Transverse colon (tissue), 4 donors: ENCODE measurements at regions not wholly inside any gene's neighbourhood (a gene's known extent, or its start where the extent isn't known, plus 50 kb on each side); places are given as distances from the start of the nearest gene placed in this dataset.

Experiments
- DNase-seq: peaks from one replicate; pipeline ENCODE4 v3.0.0-alpha.2; 2019
- H3K27ac ChIP-seq, 4 donors: fragments of 200-600 bp; sonication (generic); 2 replicates each; pipeline ENCODE4 v1.5.1; 2016 to 2018; ENCODE audit warnings: inconsistent platforms in 4 of 4
- H3K27me3 ChIP-seq: fragments of 200-600 bp; sonication (generic); 2 replicates; pipeline ENCODE4 v1.5.1; 2017; ENCODE audit warnings: inconsistent platforms
- H3K36me3 ChIP-seq, 4 donors: fragments of 200-600 bp; sonication (generic); 2 replicates each; pipeline ENCODE4 v1.5.1; 2017 to 2019; ENCODE audit warnings: inconsistent platforms in 4 of 4
- H3K4me1 ChIP-seq, 4 donors: fragments of 200-600 bp; sonication (generic); 2 replicates each; pipeline ENCODE4 v1.5.1; 2017 to 2020; ENCODE audit warnings: inconsistent platforms in 4 of 4
- H3K4me3 ChIP-seq, 4 donors: fragments of 200-600 bp; sonication (generic); 1 replicate in 1 of 4; 2 replicates in 3 of 4; pipeline versions ENCODE4 v1.5.1 to v1.6.1; 2017 to 2019; ENCODE audit warnings: inconsistent platforms in 4 of 4
- H3K9me3 ChIP-seq, 2 donors: fragments of 200-600 bp; sonication (generic); 2 replicates each; pipeline ENCODE4 v1.5.1; 2017 to 2019; ENCODE audit warnings: inconsistent platforms in 2 of 2
- EP300 ChIP-seq: sonication (generic); formaldehyde crosslinking; IDR thresholded peaks from one replicate; pipeline ENCODE4 v1.6.1; 2017; ENCODE audit warnings: antibody characterized with exemption, low read depth
- POLR2A ChIP-seq: fragments of 450-650 bp; IDR thresholded peaks from one replicate; pipeline ENCODE4 v1.6.1; 2016; ENCODE audit warnings: antibody characterized with exemption, mild to moderate bottlenecking, moderate library complexity
- POLR2AphosphoS5 ChIP-seq, 3 donors: sonication (generic); formaldehyde crosslinking; IDR thresholded peaks; one replicate each; pipeline ENCODE4 v1.6.1; 2016; ENCODE audit warnings: antibody characterized with exemption in 3 of 3
- WGBS, 2 donors: methylation state at CpG; one replicate each; pipeline ENCODE4 v1.1.5; 2018; ENCODE audit warnings: low coverage in 1 of 2; 5-methylcytosine and 5-hydroxymethylcytosine counted together
- in situ Hi-C, 4 donors: fragments of 200-750 bp; cut with MboI; loops; one replicate each; pipeline versions ENCODE4 v1.15.0 to v1.15.1; 2017; ENCODE audit warnings: low sequenced_read_pairs in 3 of 4, low pct_ligation_motif_present in 1 of 4, low pct_unique_long_range_greater_than_20kb in 1 of 4
- intact Hi-C: fragments of 100-400 bp; cut with DNase I; formaldehyde crosslinking; loops from one replicate; pipeline ENCODE4 v1.15.1; 2023; ENCODE audit warnings: low total_unique reads
- TF ChIP-seq, protein P1 (sequence below), 5 experiments: fragments of 200-600 bp in 3 of 5; fragments of 450-650 bp in 2 of 5; sonication (generic) in 3 of 5; IDR thresholded peaks; 1 replicate in 2 of 5; 2 replicates in 3 of 5; pipeline ENCODE4 v1.5.1; 2016 to 2017; ENCODE audit warnings: antibody characterized with exemption in 5 of 5, inconsistent platforms in 3 of 5, mild to moderate bottlenecking in 2 of 5, moderate library complexity in 1 of 5

DNA sequence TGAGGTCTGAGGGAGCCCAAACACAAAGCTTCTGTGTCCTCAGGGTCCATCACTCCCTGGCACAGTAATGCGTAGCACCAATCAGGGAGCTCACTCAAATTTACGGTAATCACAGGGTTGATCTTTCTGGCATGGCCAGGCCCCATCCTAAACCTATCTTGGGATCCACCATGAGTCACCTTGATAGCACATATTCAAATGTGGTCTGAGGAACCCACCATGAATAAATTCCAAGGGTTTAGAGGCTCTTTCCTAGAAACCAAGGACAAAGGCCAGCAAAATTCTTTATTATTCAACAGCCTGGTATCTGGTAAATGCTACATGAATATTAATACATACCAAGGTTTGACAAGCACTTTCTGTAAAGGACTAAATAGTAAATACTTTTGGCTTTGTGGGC is 254.5 kb downstream of the TLR4 start:
- in situ Hi-C loops (no loop called here), intact Hi-C loops (loop anchor here (5.0 kb wide), 1 partner anchor 1769 kb away; no protein-coding TSS in a partner anchor)
- no peaks in the 10 kb centered on the region for H3K36me3 ChIP-seq
- no peak for DNase-seq
- TF ChIP-seq POLR2A (no peak), POLR2AphosphoS5 (IDR thresholded peaks at IDR 0.05) (no peak), EP300 (no peak)
- TF ChIP-seq, protein P1, sequence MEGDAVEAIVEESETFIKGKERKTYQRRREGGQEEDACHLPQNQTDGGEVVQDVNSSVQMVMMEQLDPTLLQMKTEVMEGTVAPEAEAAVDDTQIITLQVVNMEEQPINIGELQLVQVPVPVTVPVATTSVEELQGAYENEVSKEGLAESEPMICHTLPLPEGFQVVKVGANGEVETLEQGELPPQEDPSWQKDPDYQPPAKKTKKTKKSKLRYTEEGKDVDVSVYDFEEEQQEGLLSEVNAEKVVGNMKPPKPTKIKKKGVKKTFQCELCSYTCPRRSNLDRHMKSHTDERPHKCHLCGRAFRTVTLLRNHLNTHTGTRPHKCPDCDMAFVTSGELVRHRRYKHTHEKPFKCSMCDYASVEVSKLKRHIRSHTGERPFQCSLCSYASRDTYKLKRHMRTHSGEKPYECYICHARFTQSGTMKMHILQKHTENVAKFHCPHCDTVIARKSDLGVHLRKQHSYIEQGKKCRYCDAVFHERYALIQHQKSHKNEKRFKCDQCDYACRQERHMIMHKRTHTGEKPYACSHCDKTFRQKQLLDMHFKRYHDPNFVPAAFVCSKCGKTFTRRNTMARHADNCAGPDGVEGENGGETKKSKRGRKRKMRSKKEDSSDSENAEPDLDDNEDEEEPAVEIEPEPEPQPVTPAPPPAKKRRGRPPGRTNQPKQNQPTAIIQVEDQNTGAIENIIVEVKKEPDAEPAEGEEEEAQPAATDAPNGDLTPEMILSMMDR (IDR thresholded peaks at IDR 0.05), result no peak
- no peaks in the 10 kb centered on the region for H3K9me3 ChIP-seq
- H3K27me3 ChIP-seq, result no peaks in the 10 kb centered on the region
- no peak overlapping the region for H3K27ac ChIP-seq
- H3K4me1 ChIP-seq, result no peaks in the 10 kb centered on the region
- H3K4me3 ChIP-seq, result no peak overlapping the region
- WGBS, 2 donors, result 95% methylated on average over 2 of the region's 2 CpGs; no CpG with 5 or more reads in 1 of the 2 donors

DNA sequence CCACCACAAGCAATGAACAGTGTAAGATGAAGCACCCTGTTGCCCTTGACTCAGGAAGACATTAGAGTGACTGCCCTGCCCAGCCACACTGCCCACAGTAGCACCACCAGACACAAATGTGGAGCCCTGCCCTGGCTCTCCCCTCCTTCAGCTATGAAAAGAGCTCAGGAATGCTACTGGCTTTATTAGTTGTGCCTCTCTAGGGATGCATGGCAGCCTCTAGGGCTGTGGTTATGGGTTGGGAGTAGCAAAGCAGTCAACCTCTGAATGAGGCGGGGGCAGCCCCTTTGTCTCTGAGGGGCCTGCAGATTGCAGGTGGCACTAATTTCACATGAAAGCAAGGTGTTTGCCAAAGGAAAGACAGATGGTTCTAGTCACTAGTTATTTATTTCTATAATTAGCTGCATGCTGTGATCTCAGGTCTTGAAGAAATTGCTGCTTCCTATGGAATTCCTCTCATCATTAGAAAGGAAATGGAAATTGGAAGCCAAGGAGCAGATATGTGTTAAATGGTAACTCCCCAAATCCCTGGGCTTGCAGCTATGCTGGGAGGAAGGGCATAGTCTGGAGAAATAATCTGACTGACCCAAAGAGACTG is 259.4 kb downstream of the TLR4 start:
- TF ChIP-seq EP300, result no peak
- TF ChIP-seq POLR2A, result no peak
- TF ChIP-seq, protein P1 (IDR thresholded peaks at IDR 0.05), result no peak
- no peak for TF ChIP-seq POLR2AphosphoS5 (IDR thresholded peaks at IDR 0.05)
- in situ Hi-C loops, result no loop called here
- no peaks in the 10 kb centered on the region for H3K9me3 ChIP-seq
- no peaks in the 10 kb centered on the region for H3K27me3 ChIP-seq
- no peaks in the 10 kb centered on the region for H3K4me1 ChIP-seq
- no peak for DNase-seq
- 80 to 91% methylated on average over 1 of the region's 1 CpG for WGBS, 2 donors
- intact Hi-C loops, result no loop called here
- H3K27ac ChIP-seq, result no peak overlapping the region
- H3K4me3 ChIP-seq, result no peak overlapping the region
- H3K36me3 ChIP-seq, result no peaks in the 10 kb centered on the region

DNA sequence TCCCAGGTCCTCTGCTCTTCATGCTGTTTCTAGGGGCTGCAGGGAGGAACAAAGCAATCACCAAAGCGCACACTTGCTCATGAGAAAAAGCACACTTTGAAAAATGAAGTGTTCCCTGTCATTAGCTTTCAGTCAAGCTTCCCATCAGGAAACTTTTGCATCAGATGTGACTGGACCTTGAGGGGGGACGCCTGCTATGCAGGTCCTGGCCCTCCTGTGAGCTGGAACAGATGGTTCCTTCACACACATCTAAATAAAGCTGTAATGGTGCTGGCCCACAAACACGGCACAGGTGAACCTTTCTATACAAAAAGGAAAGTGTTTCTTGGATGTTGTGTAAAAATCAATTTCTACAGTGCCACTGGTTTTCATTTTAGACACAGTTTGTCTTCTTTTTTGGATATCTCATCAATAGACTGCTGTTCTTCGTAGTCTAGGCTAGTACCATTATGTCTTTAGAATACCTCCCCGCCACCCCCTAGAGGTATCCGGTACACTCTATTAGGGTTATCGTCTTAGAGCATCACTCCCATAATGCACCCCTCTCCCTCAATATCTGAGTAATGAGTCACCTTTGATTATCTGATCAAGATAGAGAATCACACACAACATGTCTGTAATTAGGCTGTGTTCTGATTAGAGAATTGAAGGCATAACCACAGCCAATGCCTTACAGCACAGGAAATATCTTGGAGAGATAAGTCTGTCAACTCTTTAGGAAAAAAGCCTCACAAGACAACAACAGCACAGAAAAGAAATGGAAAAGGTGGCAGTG is 266.3 kb downstream of the TLR4 start:
- H3K4me1 ChIP-seq, result no peaks in the 10 kb centered on the region
- no peak overlapping the region for H3K27ac ChIP-seq
- H3K36me3 ChIP-seq, result no peaks in the 10 kb centered on the region
- in situ Hi-C loops (no loop called here), intact Hi-C loops (no loop called here)
- no peak overlapping the region for H3K4me3 ChIP-seq
- no peaks in the 10 kb centered on the region for H3K9me3 ChIP-seq
- WGBS, 2 donors, result 83 to 85% methylated on average over 3 to 7 of the region's 7 CpGs
- no peaks in the 10 kb centered on the region for H3K27me3 ChIP-seq
- TF ChIP-seq POLR2AphosphoS5 (IDR thresholded peaks at IDR 0.05) (no peak), EP300 (no peak), POLR2A (no peak)
- TF ChIP-seq, protein P1 (IDR thresholded peaks at IDR 0.05), result no peak
- DNase-seq, result no peak

DNA sequence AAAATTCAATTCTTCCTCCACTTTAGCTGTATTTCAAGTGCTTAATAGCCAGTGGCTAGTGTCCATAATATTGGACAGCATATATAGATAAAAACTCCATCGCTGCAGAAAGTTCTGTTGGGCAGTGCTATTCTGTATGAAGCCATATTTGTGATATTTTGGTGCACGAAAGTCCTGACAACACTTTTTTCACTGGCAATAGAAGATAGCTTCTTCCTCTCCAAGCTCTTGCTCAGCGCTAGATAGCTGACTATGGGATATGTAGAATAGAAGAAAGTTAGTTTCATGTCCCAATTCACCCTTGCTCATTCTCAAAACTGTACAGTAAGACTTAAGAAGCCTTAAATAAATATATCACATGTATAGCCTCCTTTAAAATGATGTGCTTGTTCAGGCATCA is 269.9 kb downstream of the TLR4 start:
- intact Hi-C loops, result no loop called here

More for the DNA sequence above, 269.9 kb downstream of the TLR4 start:
- in situ Hi-C loops, result no loop called here
- Histone ChIP-seq H3K27me3 (peaks cover 3% of the 10 kb centered on the region), H3K27ac (no peak overlapping the region), H3K36me3 (no peaks in the 10 kb centered on the region), H3K4me1 (no peaks in the 10 kb centered on the region), H3K9me3 (no peaks in the 10 kb centered on the region), H3K4me3 (no peak overlapping the region)
- 50 to 53% methylated on average over 3 of the region's 3 CpGs for WGBS, 2 donors
- no peak for DNase-seq
- TF ChIP-seq, protein P1 (IDR thresholded peaks at IDR 0.05), result no peak
- no peak for TF ChIP-seq EP300
- no peak for TF ChIP-seq POLR2A
- no peak for TF ChIP-seq POLR2AphosphoS5 (IDR thresholded peaks at IDR 0.05)
